ENCODE measurements at regions not wholly inside any gene's neighbourhood (a gene's known extent, or its start where the extent isn't known, plus 50 kb on each side); places are given as distances from the start of the nearest gene placed in this dataset.

DNA sequence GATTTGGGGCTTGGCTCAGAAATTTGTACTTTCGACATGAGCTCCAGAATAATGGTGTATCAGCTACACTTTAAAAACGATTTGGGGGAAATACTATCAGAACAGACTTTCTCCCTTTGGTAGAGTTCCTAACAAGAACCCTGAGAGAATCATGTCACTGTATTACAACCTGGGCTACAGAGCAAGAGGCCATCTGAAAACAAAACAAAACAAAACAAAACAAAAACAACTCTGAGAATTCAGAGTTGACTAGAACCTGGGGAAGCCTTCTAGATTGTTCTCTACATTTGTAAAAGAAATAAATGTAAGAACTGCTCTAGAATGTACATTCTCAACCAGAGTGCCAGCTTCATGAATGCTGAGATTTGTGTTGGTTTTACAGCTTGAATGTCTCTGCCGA lies 262.6 kb upstream of the SEMA3D start:
- Histone ChIP-seq H3K4me3 (ENCODE audit: low read depth in 1 of 5, low read length in 5 of 5) (no peak overlapping the region), H3K36me3 (ENCODE audit: control insufficient read depth in 5 of 5, insufficient read depth in 5 of 5, low read length in 5 of 5) (no peaks in the 10 kb centered on the region), H3K4me1 (ENCODE audit: control insufficient read depth in 5 of 5, insufficient read depth in 5 of 5, low read length in 5 of 5) (no peaks in the 10 kb centered on the region), H3K27ac (ENCODE audit: low read depth, low read length) (no peak overlapping the region), H3K27me3 (ENCODE audit: control insufficient read depth in 5 of 5, insufficient read depth in 4 of 5, low read length in 5 of 5) (no peaks in the 10 kb centered on the region), H3K9ac (ENCODE audit: low read length in 5 of 5) (no peak overlapping the region), H3K9me3 (ENCODE audit: control insufficient read depth in 5 of 5, low read length in 5 of 5) (no peaks in the 10 kb centered on the region)

DNA sequence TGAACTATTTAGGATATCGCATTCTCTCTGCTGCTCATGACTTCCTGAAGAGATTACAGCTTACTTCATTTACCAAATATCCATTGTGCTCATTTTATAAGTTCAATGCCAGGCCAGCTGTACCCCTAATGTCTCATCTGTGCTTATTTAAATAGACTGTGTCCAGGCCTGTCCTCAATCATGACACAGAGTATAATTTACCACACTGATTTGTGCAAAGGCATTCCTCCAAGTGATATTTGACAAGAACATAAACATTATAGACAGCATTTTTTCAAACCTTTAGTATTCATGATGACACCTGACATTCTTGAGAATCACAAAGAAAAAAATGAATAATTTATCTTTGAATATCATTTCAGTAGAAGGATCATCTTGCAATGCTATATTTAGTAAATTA lies 260.1 kb upstream of the SEMA3D start:
- no peak overlapping the region for H3K4me3 ChIP-seq (ENCODE audit: low read depth in 1 of 5, low read length in 5 of 5)
- no peak overlapping the region for H3K27ac ChIP-seq (ENCODE audit: low read depth, low read length)
- H3K27me3 ChIP-seq (ENCODE audit: control insufficient read depth in 5 of 5, insufficient read depth in 4 of 5, low read length in 5 of 5), result no peaks in the 10 kb centered on the region
- H3K9me3 ChIP-seq (ENCODE audit: control insufficient read depth in 5 of 5, low read length in 5 of 5), result no peaks in the 10 kb centered on the region
- no peak overlapping the region for H3K9ac ChIP-seq (ENCODE audit: low read length in 5 of 5)
- no peaks in the 10 kb centered on the region for H3K4me1 ChIP-seq (ENCODE audit: control insufficient read depth in 5 of 5, insufficient read depth in 5 of 5, low read length in 5 of 5)
- no peaks in the 10 kb centered on the region for H3K36me3 ChIP-seq (ENCODE audit: control insufficient read depth in 5 of 5, insufficient read depth in 5 of 5, low read length in 5 of 5)

DNA sequence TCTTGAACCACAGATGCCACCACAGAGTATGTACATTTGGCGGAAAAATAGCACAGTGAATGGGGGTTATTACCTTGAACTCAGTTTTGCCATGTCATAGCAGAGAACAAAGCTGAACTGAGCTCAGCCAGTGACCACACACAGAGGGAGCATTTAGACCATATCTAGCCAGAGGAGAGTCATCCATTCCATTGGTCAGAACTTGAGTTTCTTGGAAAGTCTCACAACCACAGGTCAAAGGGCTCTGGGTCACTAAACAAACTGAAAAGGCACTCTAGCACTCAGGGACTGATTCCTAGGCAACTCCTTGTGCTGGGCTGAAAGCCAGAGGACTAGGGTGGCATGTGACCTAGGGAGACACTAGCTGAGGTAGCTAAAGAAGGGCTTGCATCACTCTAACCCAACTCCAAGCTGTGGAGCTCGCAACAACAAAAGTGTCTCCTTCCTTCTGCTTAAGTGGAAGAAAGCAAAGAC lies 239.7 kb upstream of the SEMA3D start:
- H3K27ac ChIP-seq (ENCODE audit: low read depth, low read length), result no peak overlapping the region
- no peaks in the 10 kb centered on the region for H3K4me1 ChIP-seq (ENCODE audit: control insufficient read depth in 5 of 5, insufficient read depth in 5 of 5, low read length in 5 of 5)
- H3K4me3 ChIP-seq (ENCODE audit: low read depth in 1 of 5, low read length in 5 of 5), result no peak overlapping the region
- no peaks in the 10 kb centered on the region for H3K36me3 ChIP-seq (ENCODE audit: control insufficient read depth in 5 of 5, insufficient read depth in 5 of 5, low read length in 5 of 5)
- H3K9me3 ChIP-seq (ENCODE audit: control insufficient read depth in 5 of 5, low read length in 5 of 5), result peaks cover 0 to 2% (median 0%) of the 10 kb centered on the region in 5 donors
- H3K9ac ChIP-seq (ENCODE audit: low read length in 5 of 5), result no peak overlapping the region
- H3K27me3 ChIP-seq (ENCODE audit: control insufficient read depth in 5 of 5, insufficient read depth in 4 of 5, low read length in 5 of 5), result no peaks in the 10 kb centered on the region

DNA sequence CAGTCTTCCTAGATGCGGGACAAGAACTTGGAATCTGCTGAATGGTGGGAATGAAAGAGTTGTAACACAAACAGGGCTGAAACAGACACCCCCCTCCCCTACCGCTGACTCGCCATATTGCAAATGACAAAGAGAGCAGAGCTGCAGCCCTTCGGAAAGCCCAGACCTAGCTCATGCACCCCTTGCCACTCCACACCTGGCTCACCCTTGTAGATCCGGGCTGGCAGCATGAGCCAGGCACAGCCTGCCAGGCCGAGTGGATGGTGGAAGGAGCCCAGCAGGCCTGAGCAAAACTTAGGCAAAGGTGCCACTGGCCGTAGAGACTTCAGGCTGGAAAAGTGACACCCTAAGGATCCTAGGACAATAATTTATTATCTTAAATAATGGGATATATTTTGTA lies 237.4 kb upstream of the SEMA3D start:
- no peaks in the 10 kb centered on the region for H3K27me3 ChIP-seq (ENCODE audit: control insufficient read depth in 5 of 5, insufficient read depth in 4 of 5, low read length in 5 of 5)
- H3K27ac ChIP-seq (ENCODE audit: low read depth, low read length), result no peak overlapping the region

DNA sequence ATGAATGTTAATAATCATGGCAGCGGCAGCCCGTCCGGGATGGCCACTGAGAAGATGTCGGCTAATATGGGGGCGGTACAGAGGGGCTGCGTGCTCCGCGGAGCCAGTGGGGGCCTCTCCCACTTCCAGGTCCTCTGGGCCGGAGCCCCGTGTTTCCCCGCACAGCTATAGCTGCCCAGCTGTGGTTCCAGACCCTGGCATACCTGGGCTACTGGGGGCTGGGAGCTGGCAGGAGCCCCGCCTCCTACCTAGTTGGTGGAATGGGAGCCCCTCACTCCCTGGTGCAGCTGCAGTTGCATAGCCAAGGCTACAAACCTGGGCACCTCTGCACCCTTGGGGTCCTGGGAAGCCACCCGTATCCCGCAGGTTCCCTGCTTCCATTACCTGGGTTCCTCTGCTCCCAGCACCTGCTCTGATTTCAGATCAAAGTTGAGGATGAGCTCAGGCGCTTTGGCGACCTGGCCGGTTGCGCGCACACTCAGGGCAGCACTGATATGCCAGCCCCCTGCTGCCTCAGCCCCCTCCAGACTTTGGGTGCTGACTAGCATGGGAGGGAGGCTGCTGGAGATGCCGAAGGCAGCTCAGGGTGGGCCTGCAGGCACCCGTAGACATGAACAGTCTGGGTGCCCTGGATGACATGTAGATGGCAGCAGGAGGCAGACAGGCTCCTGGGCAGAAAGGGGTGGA lies 236.5 kb upstream of the SEMA3D start:
- H3K4me3 ChIP-seq (ENCODE audit: low read depth in 1 of 5, low read length in 5 of 5), result no peak overlapping the region
- H3K9me3 ChIP-seq (ENCODE audit: control insufficient read depth in 5 of 5, low read length in 5 of 5), result no peaks in the 10 kb centered on the region
- no peaks in the 10 kb centered on the region for H3K36me3 ChIP-seq (ENCODE audit: control insufficient read depth in 5 of 5, insufficient read depth in 5 of 5, low read length in 5 of 5)
- no peak overlapping the region for H3K9ac ChIP-seq (ENCODE audit: low read length in 5 of 5)
- H3K27me3 ChIP-seq (ENCODE audit: control insufficient read depth in 5 of 5, insufficient read depth in 4 of 5, low read length in 5 of 5), result no peaks in the 10 kb centered on the region
- no peak overlapping the region for H3K27ac ChIP-seq (ENCODE audit: low read depth, low read length)
- H3K4me1 ChIP-seq (ENCODE audit: control insufficient read depth in 5 of 5, insufficient read depth in 5 of 5, low read length in 5 of 5), result no peaks in the 10 kb centered on the region

More for the DNA sequence above, 237.4 kb upstream of the SEMA3D start:
- H3K4me1 ChIP-seq (ENCODE audit: control insufficient read depth in 5 of 5, insufficient read depth in 5 of 5, low read length in 5 of 5), result no peaks in the 10 kb centered on the region
- H3K36me3 ChIP-seq (ENCODE audit: control insufficient read depth in 5 of 5, insufficient read depth in 5 of 5, low read length in 5 of 5), result no peaks in the 10 kb centered on the region
- H3K4me3 ChIP-seq (ENCODE audit: low read depth in 1 of 5, low read length in 5 of 5), result no peak overlapping the region
- H3K9me3 ChIP-seq (ENCODE audit: control insufficient read depth in 5 of 5, low read length in 5 of 5), result no peaks in the 10 kb centered on the region
- H3K9ac ChIP-seq (ENCODE audit: low read length in 5 of 5), result no peak overlapping the region

DNA sequence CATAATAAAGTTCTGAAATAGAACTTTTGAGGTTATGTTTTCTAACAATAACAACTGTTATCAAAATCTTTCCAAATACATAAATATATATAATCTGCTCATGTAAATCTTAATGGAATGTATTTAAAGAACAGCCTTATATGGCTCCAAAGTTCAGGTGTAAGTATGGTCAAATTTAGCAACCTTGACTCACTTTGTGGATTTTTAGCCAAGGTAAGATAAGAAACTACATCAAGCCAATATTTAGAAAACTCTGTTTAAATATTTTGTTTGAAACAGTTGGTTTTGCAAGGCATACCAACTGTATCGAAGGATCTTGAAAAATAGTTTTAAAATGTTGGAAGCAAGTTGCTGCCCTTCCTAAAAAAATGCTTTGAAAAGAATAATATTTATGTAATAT lies 228.9 kb upstream of the SEMA3D start:
- no peaks in the 10 kb centered on the region for H3K4me1 ChIP-seq (ENCODE audit: control insufficient read depth in 5 of 5, insufficient read depth in 5 of 5, low read length in 5 of 5)
- no peaks in the 10 kb centered on the region for H3K27me3 ChIP-seq (ENCODE audit: control insufficient read depth in 5 of 5, insufficient read depth in 4 of 5, low read length in 5 of 5)
- H3K36me3 ChIP-seq (ENCODE audit: control insufficient read depth in 5 of 5, insufficient read depth in 5 of 5, low read length in 5 of 5), result no peaks in the 10 kb centered on the region
- no peaks in the 10 kb centered on the region for H3K9me3 ChIP-seq (ENCODE audit: control insufficient read depth in 5 of 5, low read length in 5 of 5)
- H3K4me3 ChIP-seq (ENCODE audit: low read depth in 1 of 5, low read length in 5 of 5), result no peak overlapping the region
- H3K27ac ChIP-seq (ENCODE audit: low read depth, low read length), result no peak overlapping the region
- no peak overlapping the region for H3K9ac ChIP-seq (ENCODE audit: low read length in 5 of 5)

DNA sequence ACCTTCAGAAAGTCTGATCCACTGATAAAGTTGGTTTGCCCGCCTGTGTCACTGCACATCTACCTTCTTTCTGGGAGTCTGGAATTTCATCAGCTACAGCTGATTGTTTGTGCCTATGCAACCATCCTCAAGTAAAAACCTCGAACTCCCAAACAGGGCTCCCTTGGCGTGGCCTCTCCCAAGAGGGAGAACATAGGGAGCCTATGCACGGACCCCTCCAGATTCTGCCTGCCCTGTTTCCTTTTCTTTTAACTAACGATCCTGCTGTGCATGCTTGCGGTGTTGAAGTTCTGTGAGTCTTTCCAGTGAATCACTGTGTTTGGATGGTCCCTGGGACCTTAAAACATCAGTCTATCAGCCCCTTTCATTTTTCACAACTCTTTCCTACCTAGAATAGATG lies 226.9 kb upstream of the SEMA3D start:
- no peaks in the 10 kb centered on the region for H3K4me1 ChIP-seq (ENCODE audit: control insufficient read depth in 5 of 5, insufficient read depth in 5 of 5, low read length in 5 of 5)
- no peaks in the 10 kb centered on the region for H3K27me3 ChIP-seq (ENCODE audit: control insufficient read depth in 5 of 5, insufficient read depth in 4 of 5, low read length in 5 of 5)
- H3K4me3 ChIP-seq (ENCODE audit: low read depth in 1 of 5, low read length in 5 of 5), result no peak overlapping the region
- no peaks in the 10 kb centered on the region for H3K9me3 ChIP-seq (ENCODE audit: control insufficient read depth in 5 of 5, low read length in 5 of 5)
- H3K9ac ChIP-seq (ENCODE audit: low read length in 5 of 5), result no peak overlapping the region
- no peaks in the 10 kb centered on the region for H3K36me3 ChIP-seq (ENCODE audit: control insufficient read depth in 5 of 5, insufficient read depth in 5 of 5, low read length in 5 of 5)
- no peak overlapping the region for H3K27ac ChIP-seq (ENCODE audit: low read depth, low read length)

DNA sequence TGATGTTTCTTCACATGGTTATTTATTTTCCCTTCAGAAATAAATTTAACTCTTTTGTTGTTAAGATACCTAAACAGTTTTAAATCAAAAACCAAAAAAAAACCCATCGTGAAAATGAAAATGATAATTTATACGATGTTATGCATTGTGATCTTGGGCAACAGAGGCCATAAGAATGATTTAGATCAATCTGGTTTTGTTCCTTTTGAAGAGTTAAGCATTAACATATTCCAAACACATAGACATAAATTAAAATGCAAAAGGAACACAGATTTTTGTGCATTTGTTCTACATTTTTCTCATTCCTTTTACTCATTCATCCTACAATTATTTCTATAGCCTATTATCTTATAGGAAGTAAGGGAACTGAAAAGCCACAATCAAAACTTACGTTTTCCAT lies 226.1 kb upstream of the SEMA3D start:
- no peaks in the 10 kb centered on the region for H3K27me3 ChIP-seq (ENCODE audit: control insufficient read depth in 5 of 5, insufficient read depth in 4 of 5, low read length in 5 of 5)
- no peaks in the 10 kb centered on the region for H3K9me3 ChIP-seq (ENCODE audit: control insufficient read depth in 5 of 5, low read length in 5 of 5)
- no peaks in the 10 kb centered on the region for H3K4me1 ChIP-seq (ENCODE audit: control insufficient read depth in 5 of 5, insufficient read depth in 5 of 5, low read length in 5 of 5)
- no peaks in the 10 kb centered on the region for H3K36me3 ChIP-seq (ENCODE audit: control insufficient read depth in 5 of 5, insufficient read depth in 5 of 5, low read length in 5 of 5)
- no peak overlapping the region for H3K4me3 ChIP-seq (ENCODE audit: low read depth in 1 of 5, low read length in 5 of 5)
- no peak overlapping the region for H3K27ac ChIP-seq (ENCODE audit: low read depth, low read length)
- H3K9ac ChIP-seq (ENCODE audit: low read length in 5 of 5), result no peak overlapping the region

DNA sequence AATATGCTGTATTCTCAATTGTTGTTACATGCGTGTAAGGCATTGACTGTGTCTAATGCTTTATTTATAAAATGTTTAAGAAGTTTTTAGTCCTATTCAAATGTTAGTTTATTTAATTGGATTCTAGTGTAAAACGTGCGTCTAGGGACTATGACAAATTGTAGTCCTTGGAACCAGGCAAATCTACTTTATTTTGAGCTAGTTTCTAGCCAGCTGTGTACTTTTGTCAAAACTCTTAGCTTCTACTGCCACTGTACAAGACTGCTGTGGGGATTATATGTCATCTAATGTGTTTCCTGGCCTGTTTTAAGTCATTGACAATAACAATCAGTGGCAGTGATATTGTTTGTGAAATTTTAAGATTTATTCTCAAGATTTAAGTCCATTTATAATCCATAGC lies 220.5 kb upstream of the SEMA3D start:
- Histone ChIP-seq H3K27ac (ENCODE audit: low read depth, low read length) (no peak overlapping the region), H3K27me3 (ENCODE audit: control insufficient read depth in 5 of 5, insufficient read depth in 4 of 5, low read length in 5 of 5) (no peaks in the 10 kb centered on the region), H3K4me1 (ENCODE audit: control insufficient read depth in 5 of 5, insufficient read depth in 5 of 5, low read length in 5 of 5) (no peaks in the 10 kb centered on the region), H3K36me3 (ENCODE audit: control insufficient read depth in 5 of 5, insufficient read depth in 5 of 5, low read length in 5 of 5) (no peaks in the 10 kb centered on the region), H3K9ac (ENCODE audit: low read length in 5 of 5) (no peak overlapping the region), H3K9me3 (ENCODE audit: control insufficient read depth in 5 of 5, low read length in 5 of 5) (no peaks in the 10 kb centered on the region), H3K4me3 (ENCODE audit: low read depth in 1 of 5, low read length in 5 of 5) (no peak overlapping the region)

DNA sequence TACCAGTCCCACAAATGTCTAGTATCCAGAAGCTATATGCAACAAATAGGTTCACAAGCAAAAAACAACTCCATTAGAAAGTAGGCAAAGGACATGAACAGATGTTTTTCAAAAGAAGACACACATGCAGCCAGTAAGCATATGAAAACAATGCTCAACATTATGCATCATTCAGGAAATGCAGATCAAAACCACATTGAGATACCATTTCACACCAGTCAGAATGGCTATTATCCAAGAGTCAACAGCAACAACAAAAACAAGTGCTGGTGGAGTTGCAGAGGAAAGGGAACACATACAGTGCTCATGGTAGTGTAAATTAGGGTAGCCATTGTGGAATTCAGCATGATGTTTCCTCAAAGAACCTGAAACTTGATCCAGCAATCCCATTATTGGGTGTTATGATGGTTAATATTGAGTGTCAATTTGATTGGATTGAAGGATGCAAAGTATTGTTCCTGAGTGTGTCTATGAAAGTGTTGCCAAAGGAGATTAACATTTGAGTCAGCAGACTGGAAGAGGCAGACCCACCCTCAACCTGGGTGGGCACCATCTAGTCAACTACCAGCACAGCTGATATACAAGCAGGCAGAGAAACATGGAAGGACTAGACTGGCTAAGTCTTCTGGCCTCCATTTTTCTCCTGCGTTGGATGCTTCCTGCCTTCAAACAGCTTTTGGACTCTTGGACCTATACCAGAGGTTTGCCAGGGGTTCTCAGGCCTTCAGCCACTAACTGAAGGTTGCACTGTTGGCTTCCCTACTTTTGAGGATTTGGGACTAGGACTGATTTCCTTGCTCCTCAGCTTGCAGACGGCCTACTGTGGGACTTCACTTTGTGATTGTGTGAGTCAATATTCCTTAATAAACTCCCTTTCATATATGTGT lies 218.4 kb upstream of the SEMA3D start:
- no peaks in the 10 kb centered on the region for H3K27me3 ChIP-seq (ENCODE audit: control insufficient read depth in 5 of 5, insufficient read depth in 4 of 5, low read length in 5 of 5)
- no peak overlapping the region for H3K27ac ChIP-seq (ENCODE audit: low read depth, low read length)
- H3K9ac ChIP-seq (ENCODE audit: low read length in 5 of 5), result no peak overlapping the region
- H3K9me3 ChIP-seq (ENCODE audit: control insufficient read depth in 5 of 5, low read length in 5 of 5), result no peaks in the 10 kb centered on the region
- no peaks in the 10 kb centered on the region for H3K4me1 ChIP-seq (ENCODE audit: control insufficient read depth in 5 of 5, insufficient read depth in 5 of 5, low read length in 5 of 5)
- H3K36me3 ChIP-seq (ENCODE audit: control insufficient read depth in 5 of 5, insufficient read depth in 5 of 5, low read length in 5 of 5), result no peaks in the 10 kb centered on the region
- H3K4me3 ChIP-seq (ENCODE audit: low read depth in 1 of 5, low read length in 5 of 5), result no peak overlapping the region
